GM21360 (cell line): ENCODE measurements at regions not wholly inside any gene's neighbourhood (a gene's known extent, or its start where the extent isn't known, plus 50 kb on each side); places are given as distances from the start of the nearest gene placed in this dataset.
"Not testable (repeated sequence)": the region's sequence is repeated elsewhere in the genome, so short reads cannot be mapped to it uniquely, and the experiment has no call there.

ENCODE experiments used
- ATAC-seq: cut with Tn5 transposase; IDR thresholded peaks from one replicate; pipeline ENCODE4 v1.9.1; 2021; ENCODE audit warnings: mild to moderate bottlenecking, moderate library complexity; ENCODE audit not compliant: unreplicated experiment

DNA sequence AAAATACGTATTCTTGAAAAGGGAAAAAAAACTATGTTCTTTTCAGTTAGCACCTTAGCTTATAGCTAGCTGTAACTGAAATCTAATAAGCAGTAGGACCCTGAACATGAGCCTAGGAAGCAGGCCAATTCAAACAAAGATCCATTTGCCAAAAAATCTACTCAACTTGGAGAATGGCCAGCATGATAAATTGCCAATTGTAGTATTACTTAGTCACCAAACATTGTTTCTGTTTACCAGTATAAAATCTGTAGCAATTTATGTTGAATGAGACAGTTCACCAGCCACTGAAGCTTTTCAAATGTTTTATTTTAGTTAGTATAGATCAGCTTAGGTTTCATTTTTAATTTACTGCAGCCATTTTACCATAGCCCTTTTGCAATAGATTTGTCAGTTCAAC, 323.6 kb upstream of the DIPK2B start:
- no peak for ATAC-seq

DNA sequence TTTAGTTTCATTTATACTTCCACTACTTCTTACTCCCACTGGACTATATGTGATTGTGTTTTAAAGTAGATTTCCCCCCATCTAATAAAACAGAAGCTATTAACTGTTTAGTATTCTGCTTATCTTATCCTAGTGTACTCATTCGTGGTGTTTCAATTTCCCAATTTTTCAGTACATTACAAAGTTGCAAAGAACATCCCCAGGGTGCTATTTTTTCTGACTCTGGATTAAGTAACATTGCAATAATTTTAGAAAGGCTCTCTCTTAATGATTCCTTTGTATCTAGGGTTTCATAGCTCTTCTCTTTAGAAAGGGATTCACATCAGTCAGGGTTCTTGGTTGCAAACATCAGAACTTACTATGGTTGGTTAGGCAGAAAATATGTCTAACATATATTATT, 317.9 kb upstream of the DIPK2B start:
- ATAC-seq, result no peak

DNA sequence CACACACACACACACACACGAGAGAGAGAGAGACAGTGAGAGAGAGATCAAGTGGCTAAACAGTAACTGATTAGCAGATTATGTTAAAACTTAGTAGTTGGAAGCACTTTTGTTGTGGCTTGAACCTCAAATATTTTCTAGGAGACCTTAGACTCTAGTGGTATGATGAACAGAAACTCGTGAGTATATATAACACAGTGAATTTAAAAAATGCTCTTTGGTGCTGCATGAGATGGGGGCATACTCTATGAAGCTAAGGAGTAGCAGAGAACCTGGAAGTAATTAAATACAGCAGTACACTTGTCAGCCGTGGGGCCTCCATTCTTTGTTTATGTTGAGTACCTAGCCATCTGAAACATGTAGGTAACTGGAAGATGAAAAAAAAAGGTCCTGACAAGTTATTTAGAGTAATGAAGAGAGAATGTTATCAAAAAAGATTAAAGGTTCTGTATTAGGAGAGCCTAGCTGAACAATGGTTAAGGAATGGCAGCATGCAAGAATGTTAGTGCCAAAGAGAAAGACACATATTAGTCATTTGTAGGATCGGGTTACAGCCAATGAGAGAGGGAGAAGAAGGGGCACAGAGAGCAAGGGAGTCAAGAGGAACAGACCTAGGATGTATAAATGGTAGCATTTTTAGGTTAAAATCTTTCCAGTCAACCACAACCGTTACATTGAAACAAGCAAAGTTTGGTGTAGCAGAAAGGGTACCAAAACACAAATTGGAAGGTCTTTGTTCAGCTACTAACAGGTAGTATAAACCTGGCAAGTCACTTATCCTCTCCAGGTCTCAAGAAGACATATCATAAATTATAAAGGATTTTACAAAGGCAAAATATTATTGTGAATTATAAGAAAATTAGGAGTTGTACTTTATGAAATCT, 316.7 kb upstream of the DIPK2B start:
- ATAC-seq, result no peak

DNA sequence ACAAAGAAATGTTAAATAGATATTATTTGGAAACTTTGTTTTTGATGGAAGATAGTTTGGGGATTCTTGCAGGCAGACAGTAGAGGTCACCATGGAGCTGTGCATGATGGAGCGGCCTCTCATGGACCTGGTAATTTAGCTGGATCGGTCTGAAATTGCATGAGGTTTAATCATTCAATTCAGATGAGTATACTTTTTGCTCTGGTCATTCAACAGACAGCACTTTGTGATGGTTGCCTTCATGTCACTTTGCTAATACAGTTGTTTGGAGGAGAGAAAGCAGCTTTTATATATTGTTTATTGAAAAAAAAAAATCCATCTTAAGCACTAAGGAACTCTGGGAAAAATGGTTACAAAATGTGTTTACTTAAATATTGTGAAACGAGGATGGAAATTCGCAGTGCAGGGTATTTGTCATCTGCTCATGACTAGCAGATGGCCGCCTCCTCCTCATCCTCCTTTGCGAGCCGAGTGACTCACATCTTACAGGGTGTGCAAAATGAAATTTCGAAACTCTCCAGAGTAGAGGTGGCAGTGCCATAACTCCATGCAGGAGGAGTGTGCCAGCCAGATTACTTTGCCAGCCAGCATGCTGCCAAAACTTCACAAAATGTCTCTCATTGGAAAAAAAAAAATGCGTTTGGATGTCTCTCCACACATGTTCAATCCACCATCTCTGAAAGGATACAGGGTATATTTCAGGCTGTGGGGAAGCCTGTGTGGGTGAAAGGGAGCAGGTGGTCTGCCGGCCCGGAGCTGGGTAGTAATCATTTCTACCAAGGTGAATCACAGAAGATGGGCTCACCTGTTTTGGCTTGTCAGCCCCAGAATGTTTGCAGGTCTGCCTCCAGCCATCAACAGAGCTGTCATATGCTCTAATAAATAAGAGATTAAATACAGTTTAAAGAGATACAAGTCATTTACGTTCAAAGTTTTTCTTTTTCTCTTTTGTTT, 314.9 kb upstream of the DIPK2B start:
- ATAC-seq, result no peak

DNA sequence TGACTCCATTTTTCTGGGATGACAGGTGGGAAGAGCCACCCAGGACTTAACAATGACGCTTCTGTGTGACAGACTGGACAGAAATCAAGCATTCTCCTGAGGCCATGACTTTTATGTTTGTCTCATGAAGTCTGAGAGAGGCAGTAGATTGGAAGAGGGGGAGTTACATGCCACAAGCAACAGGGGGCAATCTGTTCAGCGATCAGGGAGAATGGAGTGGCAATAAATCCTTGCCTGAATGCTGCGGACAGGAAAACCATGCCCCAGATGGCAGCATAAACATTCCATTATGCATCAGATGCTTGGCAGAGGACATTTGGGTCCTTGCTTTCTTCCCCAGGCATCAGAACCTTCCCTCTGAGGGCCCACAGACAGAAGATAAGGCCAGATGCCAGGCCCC, 312.4 kb upstream of the DIPK2B start:
- ATAC-seq, result no peak

DNA sequence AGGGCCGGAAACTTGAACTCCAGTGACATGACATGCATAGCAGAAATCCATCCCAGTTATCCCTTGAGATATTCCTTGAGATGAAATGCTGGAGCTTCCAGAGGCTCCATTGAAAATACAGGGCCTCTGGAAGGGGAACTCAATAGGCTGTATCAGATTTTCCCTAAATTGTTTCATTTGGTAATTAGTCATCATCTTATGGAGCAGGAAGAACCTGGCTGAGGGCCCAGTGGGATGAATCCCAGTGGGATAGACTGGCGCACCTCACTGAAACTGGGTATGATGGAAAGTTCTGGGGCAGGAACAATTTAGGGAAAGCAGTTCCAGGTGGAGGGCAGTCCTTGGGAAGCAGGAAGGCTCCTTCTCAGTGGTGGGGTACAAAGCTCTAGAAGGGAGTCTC, 307.8 kb upstream of the DIPK2B start:
- no peak for ATAC-seq

DNA sequence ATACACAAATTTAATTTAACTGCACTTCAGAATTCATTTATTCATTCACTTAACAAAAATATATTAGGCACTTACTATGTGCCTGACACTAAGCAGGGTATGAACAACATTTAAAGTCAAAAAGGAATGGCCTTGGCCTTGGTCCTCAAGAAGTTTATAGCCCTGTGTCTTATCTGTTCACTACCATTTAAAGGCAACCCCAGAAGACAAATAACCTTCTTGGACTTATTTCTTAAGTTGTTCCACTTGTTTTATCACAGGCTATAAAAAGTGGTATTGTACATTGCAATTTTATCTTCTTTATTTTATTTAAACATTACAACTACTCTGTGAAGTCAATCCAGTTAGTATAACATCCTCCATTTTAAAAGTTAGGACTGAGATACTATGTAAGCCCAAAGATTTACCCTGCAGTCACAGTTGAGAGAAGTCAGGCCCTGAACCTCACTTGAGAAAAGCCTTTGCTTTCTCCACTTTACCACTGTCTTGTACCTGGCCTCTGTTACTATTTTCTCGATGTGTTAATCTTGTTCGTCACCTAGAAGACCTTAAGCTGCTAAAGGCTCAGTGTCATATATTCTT, 305.6 kb upstream of the DIPK2B start:
- ATAC-seq, result no peak

DNA sequence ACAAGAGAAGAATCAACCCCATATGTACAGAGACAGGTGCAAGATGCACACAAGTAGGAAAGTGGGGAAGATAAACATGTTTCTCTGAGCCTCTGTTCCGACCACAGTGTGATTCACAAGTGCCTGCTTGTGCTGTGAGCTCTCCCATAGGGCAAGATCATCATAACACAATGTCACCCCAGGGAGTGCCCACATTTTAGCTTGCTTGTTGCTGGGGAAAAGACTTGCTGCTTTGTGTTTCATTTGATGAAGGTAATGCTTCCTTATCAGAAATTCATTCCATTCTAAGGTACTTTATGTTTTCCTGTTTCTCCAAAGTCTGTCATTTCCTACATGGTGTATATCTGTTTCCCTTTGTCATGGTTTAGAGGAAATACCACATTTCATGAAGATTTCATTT, 304.5 kb upstream of the DIPK2B start:
- no peak for ATAC-seq

DNA sequence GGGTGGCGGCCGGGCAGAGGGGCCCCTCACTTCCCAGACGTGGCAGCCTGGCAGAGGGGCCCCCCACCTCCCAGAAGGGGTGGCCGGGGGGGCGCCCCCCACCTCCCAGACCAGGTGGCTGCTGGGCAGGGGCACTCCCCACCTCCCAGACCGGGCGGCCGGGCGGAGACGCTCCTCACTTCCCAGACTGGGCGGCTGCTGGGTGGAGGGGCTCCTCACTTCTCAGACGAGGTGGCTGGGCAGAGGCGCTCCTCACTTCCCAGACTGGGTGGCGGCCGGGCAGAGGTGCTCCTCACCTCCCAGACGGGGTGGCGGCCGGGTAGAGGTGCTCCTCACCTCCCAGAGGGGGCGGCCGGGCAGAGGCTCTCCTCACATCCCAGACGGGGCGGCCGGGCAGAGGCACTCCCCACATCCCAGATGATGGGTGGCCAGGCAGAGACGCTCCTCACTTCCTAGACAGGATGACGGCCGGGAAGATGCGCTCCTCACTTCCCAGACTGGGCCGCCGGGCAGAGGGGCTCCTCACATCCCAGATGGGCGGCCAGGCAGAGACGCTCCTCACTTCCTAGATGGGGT, 303.2 kb upstream of the DIPK2B start:
- not testable (repeated sequence) for ATAC-seq

DNA sequence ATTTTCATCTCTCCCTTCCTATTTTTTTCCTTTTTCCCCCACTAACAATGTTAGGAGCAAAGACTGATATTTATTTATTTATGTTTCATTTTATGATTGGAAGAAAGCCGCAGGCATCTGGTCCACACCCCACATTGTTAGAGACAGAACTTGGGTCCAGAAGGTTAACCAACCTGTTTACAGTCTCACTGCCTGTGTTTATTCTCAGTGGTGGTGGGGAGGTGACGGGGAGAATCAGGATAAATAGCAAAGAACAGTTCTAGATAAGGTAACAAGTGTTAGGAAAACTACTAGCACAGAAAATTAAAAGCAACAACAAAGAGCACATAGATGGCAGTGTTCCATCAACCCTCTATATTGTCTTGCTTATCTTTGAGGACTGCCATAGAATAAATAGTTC, 301.7 kb upstream of the DIPK2B start:
- ATAC-seq, result no peak

DNA sequence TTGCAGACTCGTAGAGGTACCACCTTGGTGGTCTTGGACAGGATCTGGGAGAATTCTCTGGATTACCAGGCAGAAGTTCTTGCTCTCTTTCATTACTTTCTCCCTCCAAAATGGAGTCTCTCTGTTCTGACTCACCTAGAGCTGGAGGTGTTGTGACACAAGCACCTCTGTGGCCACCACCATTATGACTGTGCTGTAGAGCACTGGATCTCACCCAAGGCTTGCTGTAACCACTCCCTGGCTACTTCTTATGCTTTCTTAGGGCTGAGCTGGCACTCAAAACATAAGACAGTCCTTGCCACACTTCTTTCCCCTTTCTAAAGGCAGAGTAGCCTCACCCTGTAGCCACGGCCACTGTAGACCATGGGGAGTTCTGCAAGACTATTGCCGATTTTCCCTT, 296.6 kb upstream of the DIPK2B start:
- ATAC-seq, result no peak

DNA sequence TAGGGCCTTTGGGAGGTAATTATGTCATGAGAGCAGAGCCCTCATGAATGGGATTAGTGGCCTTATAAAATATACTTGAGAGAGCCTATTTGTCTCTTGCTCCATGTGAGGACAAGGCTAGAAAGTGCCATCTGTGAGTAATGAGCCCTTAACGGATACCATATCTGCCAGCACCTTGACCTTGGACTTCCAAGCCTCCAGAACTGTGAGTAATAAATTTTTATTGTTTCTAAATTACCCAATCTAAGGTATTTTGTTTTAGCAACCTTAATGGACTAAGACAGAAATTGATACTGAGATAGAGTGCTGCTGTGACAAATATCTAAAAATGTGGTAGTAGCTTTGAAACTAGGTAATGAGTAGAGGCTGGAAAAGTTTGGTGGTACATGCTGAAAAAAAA, 285.0 kb upstream of the DIPK2B start:
- no peak for ATAC-seq

DNA sequence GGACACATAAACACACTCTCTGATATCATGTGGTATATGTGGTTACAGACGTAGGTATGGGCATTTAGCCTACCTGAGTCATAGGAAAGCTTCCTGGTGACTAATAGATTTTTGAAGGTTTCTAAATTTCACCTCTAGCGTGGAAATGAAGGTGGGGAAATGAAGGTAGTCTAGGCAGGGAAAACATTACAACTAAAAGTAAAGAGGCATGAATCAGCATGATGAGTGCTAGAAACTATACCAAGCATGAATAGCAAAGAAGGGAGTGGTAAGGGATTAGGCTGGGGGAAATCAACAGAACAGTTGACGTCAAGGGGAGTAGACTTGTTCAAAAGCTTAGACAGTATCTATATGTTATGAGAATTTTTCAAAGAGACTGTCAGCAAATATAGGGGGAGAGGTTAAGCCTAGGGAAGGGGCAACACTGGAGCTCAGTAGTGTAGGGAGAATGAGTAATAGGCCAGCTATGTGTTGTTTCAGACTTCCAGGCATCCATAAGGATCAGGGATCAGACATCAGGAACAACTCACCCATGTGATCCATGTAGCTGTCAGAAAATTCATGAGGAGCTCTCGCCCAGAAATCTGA, 279.3 kb upstream of the DIPK2B start:
- no peak for ATAC-seq

DNA sequence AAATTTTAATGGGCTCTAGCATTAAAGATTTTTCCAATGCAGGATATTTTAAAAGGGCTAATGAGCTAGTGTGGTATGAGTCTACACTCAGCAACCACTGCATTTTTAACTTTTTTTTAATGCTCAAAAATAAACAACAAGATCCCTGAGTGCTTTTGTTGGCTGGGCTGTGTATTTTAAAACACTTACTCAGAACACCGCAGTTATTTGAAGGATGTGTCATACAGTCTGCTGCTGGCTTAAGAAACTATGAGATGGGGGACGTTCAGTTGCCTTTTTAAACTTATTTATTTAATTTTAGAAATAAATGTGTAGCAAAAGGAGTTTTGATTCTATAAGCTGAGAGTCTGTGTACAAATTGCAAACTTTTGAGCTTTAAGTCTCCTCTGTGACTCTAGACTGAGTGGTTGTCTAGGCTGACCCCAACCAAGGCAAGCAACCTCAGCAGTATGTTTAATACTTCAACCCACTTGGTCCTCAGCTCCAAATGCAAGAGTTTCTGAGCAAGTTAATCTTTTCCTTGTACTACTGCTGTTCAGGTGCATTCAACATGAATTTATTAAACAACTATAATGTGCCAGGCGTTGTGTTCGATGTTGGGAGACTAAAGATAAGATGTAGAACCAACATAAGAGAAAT, 278.6 kb upstream of the DIPK2B start:
- no peak for ATAC-seq

DNA sequence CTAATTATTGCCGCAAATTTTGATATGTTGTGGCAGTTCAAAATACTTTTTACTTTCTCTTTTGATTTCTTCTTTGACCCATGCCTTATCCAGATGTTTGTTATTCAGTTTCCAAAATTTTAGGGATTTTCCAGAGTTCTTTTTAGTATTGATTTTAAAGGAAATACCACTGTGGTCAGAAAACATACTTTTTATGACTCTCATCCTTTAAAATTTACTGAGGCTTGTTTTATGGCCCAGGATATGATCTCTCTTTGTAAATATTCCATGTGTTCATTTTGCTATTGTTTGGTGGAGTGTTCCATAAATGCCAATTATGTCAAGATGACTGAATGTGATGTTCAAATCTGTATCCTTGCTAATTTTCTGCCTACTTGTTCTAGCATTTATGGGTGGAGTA, 272.3 kb upstream of the DIPK2B start:
- no peak for ATAC-seq

DNA sequence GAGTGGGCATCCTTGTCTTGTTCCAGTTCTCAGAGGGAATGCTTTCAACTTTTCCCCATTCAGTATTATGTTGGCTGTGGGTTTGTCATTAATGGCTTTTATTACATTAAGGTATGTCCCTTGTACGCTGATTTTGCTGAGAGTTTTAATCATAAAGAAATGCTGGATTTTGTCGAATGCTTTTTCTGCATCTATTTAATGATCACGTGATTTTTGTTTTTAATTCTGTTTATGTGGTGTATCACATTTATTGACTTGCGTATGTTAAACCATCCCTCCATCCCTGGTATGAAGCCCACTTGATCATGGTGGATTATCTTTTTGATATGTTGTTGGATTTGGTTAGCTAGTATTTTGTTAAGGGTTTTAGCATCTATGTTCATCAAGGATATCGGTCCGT, 266.9 kb upstream of the DIPK2B start:
- not testable (repeated sequence) for ATAC-seq

DNA sequence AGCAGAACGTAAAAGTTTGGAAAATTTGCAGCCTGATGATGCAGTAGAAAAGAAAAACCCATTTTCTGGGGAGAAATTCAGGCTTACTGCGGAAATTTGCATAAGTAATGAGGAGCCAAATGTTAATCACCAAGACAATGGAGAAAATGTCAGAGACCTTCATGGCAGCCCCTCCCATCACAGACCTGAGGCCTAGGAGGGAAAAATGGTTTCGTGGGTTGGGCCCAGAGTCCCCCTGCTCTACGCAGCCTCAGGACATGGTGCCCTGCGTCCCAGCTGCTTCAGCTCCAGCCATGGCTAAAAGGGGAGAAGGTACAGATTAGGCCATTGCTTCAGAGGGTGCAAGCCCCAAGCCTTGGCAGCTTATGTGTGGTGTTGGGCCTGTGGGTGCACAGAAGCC, 255.1 kb upstream of the DIPK2B start:
- not testable (repeated sequence) for ATAC-seq

DNA sequence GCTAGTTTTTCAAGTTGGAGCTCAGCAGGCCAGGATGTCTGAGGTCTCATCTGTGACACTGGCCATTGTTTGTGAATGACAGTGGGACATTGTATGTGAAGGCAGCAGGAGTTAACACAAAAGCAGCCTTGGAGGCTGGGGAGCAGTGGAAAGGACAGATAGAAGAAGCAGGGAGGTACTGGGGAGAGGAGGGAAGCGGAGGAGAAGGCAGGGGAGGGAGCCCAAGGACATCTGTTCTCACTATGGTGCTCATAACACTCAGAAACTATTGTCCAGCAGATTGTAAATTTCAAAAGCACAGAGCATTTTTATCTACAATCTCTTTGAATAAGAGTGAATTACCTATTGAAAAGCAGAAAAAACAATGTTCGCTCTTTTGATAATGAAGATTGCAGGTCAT, 253.6 kb upstream of the DIPK2B start:
- ATAC-seq, result no peak

DNA sequence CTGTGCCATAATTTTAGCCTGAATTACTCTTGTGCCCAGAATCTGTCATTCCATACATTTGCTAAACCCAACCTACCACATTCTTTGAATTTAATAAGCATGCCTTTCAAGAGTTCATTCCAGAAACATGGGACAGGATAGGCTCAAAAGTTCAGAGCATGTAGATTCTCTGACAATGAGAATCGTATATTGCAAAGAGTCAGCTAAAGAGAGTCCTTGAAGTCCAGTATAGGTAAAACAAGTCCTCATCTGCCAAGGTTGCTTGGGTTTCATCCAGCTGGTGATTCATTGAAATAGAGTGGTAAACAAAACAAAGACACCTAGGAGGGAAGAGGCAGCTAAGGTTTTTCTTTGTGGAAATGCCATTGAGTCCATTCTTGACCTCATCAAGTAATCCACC, 249.3 kb upstream of the DIPK2B start:
- ATAC-seq, result no peak

DNA sequence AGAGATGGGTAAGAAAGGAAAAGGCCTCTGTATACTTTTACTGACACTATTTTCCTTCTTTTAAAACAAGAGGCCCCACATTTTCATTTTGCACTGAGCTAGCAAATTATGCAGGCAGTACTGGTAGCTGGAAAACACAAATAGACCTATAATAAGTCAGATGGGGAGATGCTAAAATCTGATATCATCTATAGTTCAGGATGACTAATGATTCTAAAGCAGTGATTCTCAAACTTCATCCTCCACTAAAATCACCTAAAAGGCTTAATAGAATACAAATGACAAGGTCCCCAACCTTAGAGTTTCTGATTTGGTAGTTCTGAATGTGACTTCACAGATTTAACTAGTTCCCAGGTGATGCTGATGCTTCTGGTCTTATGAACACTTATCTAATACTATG, 247.3 kb upstream of the DIPK2B start:
- no peak for ATAC-seq
